Activated T-helper 17 cell treated with anti-CD3 and anti-CD28 coated beads, Interleukin-2, amount 50 U/mL, for 72 hours (primary cell): ENCODE measurements at regions not wholly inside any gene's neighbourhood (a gene's known extent, or its start where the extent isn't known, plus 50 kb on each side); places are given as distances from the start of the nearest gene placed in this dataset.

Experiments used
- ATAC-seq: fragments of 150-1000 bp; cut with Tn5 transposase; replicated peaks from 2 replicates; pipeline ENCODE4 v1.10.0; 2021; ENCODE audit warnings: mild to moderate bottlenecking, moderate library complexity
- H3K27ac Mint-ChIP-seq: one replicate; pipeline ENCODE4 v1.8.0; 2022; ENCODE audit warnings: mixed read lengths
- H3K27me3 Mint-ChIP-seq: one replicate; pipeline ENCODE4 v1.8.0; 2022; ENCODE audit warnings: mixed read lengths
- H3K36me3 Mint-ChIP-seq: one replicate; pipeline ENCODE4 v1.8.0; 2022; ENCODE audit warnings: low read depth, mild to moderate bottlenecking, mixed read lengths
- H3K4me1 Mint-ChIP-seq: one replicate; pipeline ENCODE4 v1.8.0; 2022; ENCODE audit warnings: mixed read lengths
- H3K4me3 Mint-ChIP-seq: one replicate; pipeline ENCODE4 v1.8.0; 2022; ENCODE audit warnings: mild to moderate bottlenecking, mixed read lengths
- H3K9me3 Mint-ChIP-seq: one replicate; pipeline ENCODE4 v1.8.0; 2022; ENCODE audit warnings: mixed read lengths

DNA sequence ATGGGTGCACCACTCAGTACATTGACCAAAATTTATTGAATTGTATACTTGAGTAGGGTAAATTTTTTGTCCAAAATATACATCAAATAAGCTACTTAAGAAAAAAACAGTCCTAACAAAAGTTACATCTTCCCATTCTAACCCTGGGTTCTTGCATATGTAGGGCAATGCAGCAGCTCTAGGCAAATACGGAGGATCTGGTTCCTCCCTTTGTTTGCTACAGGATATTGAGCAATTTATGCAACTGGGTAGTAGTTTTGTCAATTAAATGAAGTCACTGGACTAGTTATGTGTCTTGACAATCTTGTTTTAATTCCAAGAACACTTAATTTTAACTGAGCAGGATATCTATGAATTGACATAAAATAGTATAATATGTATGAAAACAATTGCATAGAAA lies 1507.2 kb upstream of the PIK3C3 start:
- no peak for ATAC-seq

GRCh38 chr18:40440088-40440487 lies 1514.9 kb upstream of the PIK3C3 start:
- no peak for ATAC-seq
- no peaks in the 10 kb centered on the region for H3K4me1 Mint-ChIP-seq
- H3K36me3 Mint-ChIP-seq, result no peaks in the 10 kb centered on the region

More for the DNA sequence above, 1507.2 kb upstream of the PIK3C3 start:
- no peak overlapping the region for H3K4me3 Mint-ChIP-seq
- no peak overlapping the region for H3K27ac Mint-ChIP-seq
- H3K4me1 Mint-ChIP-seq, result no peaks in the 10 kb centered on the region
- no peaks in the 10 kb centered on the region for H3K27me3 Mint-ChIP-seq
- H3K9me3 Mint-ChIP-seq, result peaks cover 16% of the 10 kb centered on the region
- no peaks in the 10 kb centered on the region for H3K36me3 Mint-ChIP-seq

GRCh38 chr18:40437517-40437916 lies 1517.5 kb upstream of the PIK3C3 start:
- Mint-ChIP-seq H3K4me3 (no peak overlapping the region), H3K27me3 (no peaks in the 10 kb centered on the region), H3K9me3 (peaks cover 14% of the 10 kb centered on the region), H3K4me1 (no peaks in the 10 kb centered on the region), H3K27ac (no peak overlapping the region), H3K36me3 (no peaks in the 10 kb centered on the region)
- no peak for ATAC-seq

More at GRCh38 chr18:40440088-40440487, 1514.9 kb upstream of the PIK3C3 start:
- peaks cover 20% of the 10 kb centered on the region for H3K9me3 Mint-ChIP-seq
- H3K4me3 Mint-ChIP-seq, result no peak overlapping the region
- no peak overlapping the region for H3K27ac Mint-ChIP-seq
- H3K27me3 Mint-ChIP-seq, result no peaks in the 10 kb centered on the region

- no peak overlapping the region for H3K27ac Mint-ChIP-seq
- peaks cover 25% of the 10 kb centered on the region for H3K9me3 Mint-ChIP-seq
- no peak overlapping the region for H3K4me3 Mint-ChIP-seq
- H3K4me1 Mint-ChIP-seq, result no peaks in the 10 kb centered on the region
- ATAC-seq, result no peak
- no peaks in the 10 kb centered on the region for H3K36me3 Mint-ChIP-seq
- no peaks in the 10 kb centered on the region for H3K27me3 Mint-ChIP-seq
These were observed 1523.7 kb upstream of the PIK3C3 start for GRCh38 chr18:40431071-40431985.

DNA sequence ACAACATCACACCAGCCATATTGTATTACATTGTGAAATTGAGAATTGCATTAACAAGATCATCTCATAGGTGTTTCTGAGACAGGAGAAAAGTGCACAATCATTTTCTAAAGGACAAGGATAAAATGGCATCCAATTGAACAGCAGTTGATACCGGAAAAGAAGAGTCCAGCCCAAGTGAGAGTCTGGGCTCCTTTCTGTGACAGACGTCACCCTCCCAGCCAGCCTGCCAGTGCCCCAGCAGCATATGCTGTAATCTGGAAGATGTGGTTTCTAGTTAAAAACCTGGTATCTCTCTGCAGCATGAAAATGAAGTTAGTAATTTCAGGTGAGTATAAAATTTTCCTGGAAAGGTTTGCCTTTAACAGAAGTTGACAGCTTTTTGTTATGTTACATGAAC lies 1531.7 kb upstream of the PIK3C3 start:
- H3K4me1 Mint-ChIP-seq, result no peaks in the 10 kb centered on the region
- H3K4me3 Mint-ChIP-seq, result no peak overlapping the region
- ATAC-seq, result no peak
- H3K36me3 Mint-ChIP-seq, result no peaks in the 10 kb centered on the region
- H3K27me3 Mint-ChIP-seq, result no peaks in the 10 kb centered on the region
- H3K9me3 Mint-ChIP-seq, result peaks cover 40% of the 10 kb centered on the region
- no peak overlapping the region for H3K27ac Mint-ChIP-seq

DNA sequence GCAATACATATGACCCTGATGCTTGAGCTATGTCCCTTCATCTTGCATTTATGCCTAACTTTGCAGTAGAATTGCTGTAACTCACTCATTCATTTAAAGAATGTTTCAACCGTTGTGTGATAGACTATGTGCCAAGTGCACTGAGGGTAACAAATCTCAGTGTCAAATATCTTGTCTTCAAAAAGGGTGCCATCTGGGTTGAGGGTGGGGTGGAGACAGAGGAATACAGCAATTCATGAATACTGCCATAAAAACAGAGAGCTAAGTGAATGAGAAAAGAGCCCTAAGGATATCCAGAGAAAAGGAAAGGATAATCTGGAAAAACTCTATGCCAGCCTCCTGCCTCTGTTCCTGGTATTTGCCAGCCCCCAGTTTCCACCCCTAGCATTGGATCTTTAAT lies 1534.4 kb upstream of the PIK3C3 start:
- Mint-ChIP-seq H3K4me1 (no peaks in the 10 kb centered on the region), H3K36me3 (no peaks in the 10 kb centered on the region), H3K4me3 (no peak overlapping the region), H3K27me3 (no peaks in the 10 kb centered on the region), H3K27ac (no peak overlapping the region), H3K9me3 (peaks cover 35% of the 10 kb centered on the region)
- ATAC-seq, result no peak

DNA sequence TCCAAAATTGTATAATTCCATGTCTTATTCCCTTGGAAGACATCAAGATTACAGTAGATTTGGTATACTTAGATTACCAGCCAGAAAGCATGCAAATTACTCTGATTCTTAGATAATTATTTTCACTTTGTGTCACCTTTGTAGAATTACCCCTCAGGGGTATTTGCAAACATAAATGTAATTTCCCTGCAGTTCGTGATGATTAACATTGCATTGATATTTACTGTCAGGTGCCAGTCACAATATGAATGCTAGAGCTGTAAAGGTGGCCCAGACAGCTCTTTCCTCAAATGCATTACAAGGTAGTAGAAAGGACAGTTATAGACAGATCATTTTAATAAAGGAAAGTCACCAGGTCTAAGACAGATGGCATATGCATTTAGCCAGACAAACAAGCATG lies 1537.5 kb upstream of the PIK3C3 start:
- Mint-ChIP-seq H3K4me3 (no peak overlapping the region), H3K27ac (no peak overlapping the region), H3K36me3 (no peaks in the 10 kb centered on the region), H3K27me3 (no peaks in the 10 kb centered on the region), H3K9me3 (peaks cover 24% of the 10 kb centered on the region), H3K4me1 (no peaks in the 10 kb centered on the region)
- no peak for ATAC-seq

GRCh38 chr18:40415821-40416220 lies 1539.2 kb upstream of the PIK3C3 start:
- Mint-ChIP-seq H3K27ac (no peak overlapping the region), H3K4me3 (no peak overlapping the region), H3K9me3 (peaks cover 19% of the 10 kb centered on the region), H3K36me3 (no peaks in the 10 kb centered on the region), H3K4me1 (no peaks in the 10 kb centered on the region), H3K27me3 (no peaks in the 10 kb centered on the region)
- ATAC-seq, result no peak

- H3K9me3 Mint-ChIP-seq, result peaks cover 19% of the 10 kb centered on the region
- no peaks in the 10 kb centered on the region for H3K36me3 Mint-ChIP-seq
- ATAC-seq, result no peak
- no peaks in the 10 kb centered on the region for H3K27me3 Mint-ChIP-seq
- H3K4me1 Mint-ChIP-seq, result no peaks in the 10 kb centered on the region
- H3K4me3 Mint-ChIP-seq, result no peak overlapping the region
- H3K27ac Mint-ChIP-seq, result no peak overlapping the region
These were observed 1539.8 kb upstream of the PIK3C3 start for GRCh38 chr18:40415176-40415791.

DNA sequence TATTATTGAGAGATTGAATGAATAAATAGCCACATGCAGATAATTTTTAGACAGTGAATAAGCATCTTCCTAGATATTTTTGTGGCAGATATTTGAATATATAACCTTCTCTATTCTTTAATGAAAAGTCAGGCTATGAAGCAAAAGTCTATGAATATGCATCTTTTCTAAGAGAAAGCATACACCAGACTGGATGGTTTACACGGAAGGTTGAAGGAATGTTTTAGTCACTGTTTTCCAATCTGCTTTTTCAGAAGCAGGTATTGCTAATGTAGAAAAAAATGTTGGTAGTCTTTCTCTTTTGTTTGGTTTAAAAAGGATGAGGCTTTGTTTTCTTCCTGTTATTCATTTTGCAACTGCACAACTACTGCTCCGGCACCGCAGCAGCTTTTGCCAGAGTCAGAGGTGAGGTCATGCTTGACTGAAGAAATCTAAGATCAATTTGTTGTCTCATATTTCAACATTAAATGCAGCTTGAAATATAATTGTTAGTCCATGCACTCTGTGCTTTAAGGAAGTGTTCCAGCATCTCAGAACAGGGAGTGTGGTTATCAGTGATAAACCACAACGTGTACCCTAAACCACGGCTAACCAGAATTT lies 1540.8 kb upstream of the PIK3C3 start:
- Mint-ChIP-seq H3K27me3 (no peaks in the 10 kb centered on the region), H3K27ac (no peak overlapping the region), H3K9me3 (peaks cover 14% of the 10 kb centered on the region), H3K4me1 (no peaks in the 10 kb centered on the region), H3K36me3 (no peaks in the 10 kb centered on the region), H3K4me3 (no peak overlapping the region)
- no peak for ATAC-seq

GRCh38 chr18:40413160-40413559 lies 1541.9 kb upstream of the PIK3C3 start:
- peaks cover 14% of the 10 kb centered on the region for H3K9me3 Mint-ChIP-seq
- H3K36me3 Mint-ChIP-seq, result no peaks in the 10 kb centered on the region
- no peaks in the 10 kb centered on the region for H3K4me1 Mint-ChIP-seq
- H3K27ac Mint-ChIP-seq, result no peak overlapping the region
- no peaks in the 10 kb centered on the region for H3K27me3 Mint-ChIP-seq
- no peak for ATAC-seq
- no peak overlapping the region for H3K4me3 Mint-ChIP-seq

- H3K4me3 Mint-ChIP-seq, result no peak overlapping the region
- peaks cover 19% of the 10 kb centered on the region for H3K9me3 Mint-ChIP-seq
- no peak for ATAC-seq
- H3K36me3 Mint-ChIP-seq, result no peaks in the 10 kb centered on the region
- no peaks in the 10 kb centered on the region for H3K4me1 Mint-ChIP-seq
- no peaks in the 10 kb centered on the region for H3K27me3 Mint-ChIP-seq
- no peak overlapping the region for H3K27ac Mint-ChIP-seq
These were observed 1542.6 kb upstream of the PIK3C3 start for GRCh38 chr18:40412410-40412809.

DNA sequence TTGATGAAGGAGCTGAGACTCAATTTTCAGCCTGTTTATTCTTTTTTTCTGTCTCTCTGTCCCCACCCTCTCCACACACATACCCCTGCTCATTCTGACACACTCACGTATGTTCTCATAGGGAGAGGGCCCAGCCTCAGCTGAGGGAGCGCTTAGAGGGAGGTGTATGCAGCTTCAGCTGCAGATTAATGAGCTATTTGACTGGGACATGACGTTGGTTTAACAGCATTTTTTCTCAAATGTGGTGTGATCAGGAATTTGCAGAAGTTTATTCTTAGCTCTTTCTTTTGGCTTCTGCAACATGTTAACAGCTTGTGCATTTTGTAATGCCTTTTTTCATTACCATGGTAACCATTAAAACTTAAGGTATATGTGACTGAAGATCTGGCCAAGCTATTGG lies 1547.1 kb upstream of the PIK3C3 start:
- no peak overlapping the region for H3K27ac Mint-ChIP-seq

DNA sequence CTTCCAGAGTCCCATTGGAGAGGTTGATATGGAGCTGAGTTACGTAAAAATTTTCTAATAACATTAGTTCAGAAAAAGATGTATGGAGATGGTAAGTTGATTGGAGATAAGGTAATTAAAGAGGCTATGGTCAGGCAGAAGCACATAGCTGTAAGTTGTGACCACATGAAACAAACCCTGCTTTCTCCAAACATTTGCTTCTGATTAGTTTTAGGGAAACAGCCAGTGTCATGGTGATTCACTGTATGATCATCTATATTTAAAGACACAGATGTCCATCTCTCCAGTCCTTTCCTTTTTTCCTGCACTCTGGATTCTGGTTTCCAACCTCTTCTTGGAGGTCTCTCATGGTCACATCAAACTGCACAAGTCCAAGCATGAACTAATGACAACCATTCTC lies 1550.8 kb upstream of the PIK3C3 start:
- H3K27ac Mint-ChIP-seq, result no peak overlapping the region
- peaks cover 15% of the 10 kb centered on the region for H3K9me3 Mint-ChIP-seq
- H3K4me1 Mint-ChIP-seq, result no peaks in the 10 kb centered on the region
- no peaks in the 10 kb centered on the region for H3K27me3 Mint-ChIP-seq
- no peak overlapping the region for H3K4me3 Mint-ChIP-seq
- ATAC-seq, result no peak
- no peaks in the 10 kb centered on the region for H3K36me3 Mint-ChIP-seq

More for the DNA sequence above, 1547.1 kb upstream of the PIK3C3 start:
- Mint-ChIP-seq H3K4me3 (no peak overlapping the region), H3K4me1 (no peaks in the 10 kb centered on the region), H3K27me3 (no peaks in the 10 kb centered on the region), H3K9me3 (peaks cover 21% of the 10 kb centered on the region), H3K36me3 (no peaks in the 10 kb centered on the region)
- no peak for ATAC-seq

DNA sequence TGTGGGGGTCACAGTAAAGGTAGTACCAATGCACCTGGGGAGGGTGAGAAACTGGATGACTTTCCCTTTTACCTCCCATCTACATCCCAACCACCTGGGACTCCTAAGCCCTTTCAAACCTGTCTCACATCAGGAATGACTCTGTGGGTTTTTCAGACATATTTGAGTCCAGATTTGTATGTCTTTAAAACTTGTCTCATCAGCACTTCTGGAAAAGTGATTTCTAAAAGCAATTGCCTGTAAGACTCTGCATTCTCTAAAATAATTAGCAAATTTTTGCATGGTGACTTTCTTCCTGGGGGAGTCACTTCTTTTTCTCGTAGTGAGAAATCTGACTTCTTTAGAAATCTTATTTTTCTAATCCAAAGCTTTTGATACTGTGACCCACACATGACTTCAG lies 1553.0 kb upstream of the PIK3C3 start:
- Mint-ChIP-seq H3K9me3 (peaks cover 10% of the 10 kb centered on the region), H3K4me1 (no peaks in the 10 kb centered on the region), H3K36me3 (no peaks in the 10 kb centered on the region), H3K4me3 (no peak overlapping the region), H3K27ac (no peak overlapping the region), H3K27me3 (no peaks in the 10 kb centered on the region)
- ATAC-seq, result no peak
